ENCODE measurements at regions not wholly inside any gene's neighbourhood (a gene's known extent, or its start where the extent isn't known, plus 50 kb on each side); places are given as distances from the start of the nearest gene placed in this dataset.

DNA sequence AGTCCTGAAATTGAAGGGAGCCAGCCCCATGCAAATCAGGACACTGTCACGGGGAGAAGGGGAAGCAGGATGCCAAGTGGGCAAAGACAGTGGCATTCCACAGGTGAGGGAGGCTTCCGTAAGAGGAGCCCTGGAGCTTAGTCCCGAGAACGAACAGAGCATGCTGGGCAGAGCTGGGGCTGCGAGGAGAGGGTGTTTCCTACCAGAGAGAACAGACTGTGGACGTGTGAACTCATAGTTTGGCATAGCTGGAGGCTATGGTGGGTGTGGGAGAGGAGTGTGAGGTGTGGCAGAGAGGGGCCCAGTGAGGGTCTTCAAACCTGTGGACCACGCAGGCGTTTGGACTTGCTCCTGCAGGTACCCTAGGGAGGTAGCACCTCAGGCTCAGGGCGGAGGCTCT is 102.8 kb upstream of the SMIM23 start:
- H3K9me3 ChIP-seq, result no peaks in the 10 kb centered on the region
- TF ChIP-seq, protein P1, sequence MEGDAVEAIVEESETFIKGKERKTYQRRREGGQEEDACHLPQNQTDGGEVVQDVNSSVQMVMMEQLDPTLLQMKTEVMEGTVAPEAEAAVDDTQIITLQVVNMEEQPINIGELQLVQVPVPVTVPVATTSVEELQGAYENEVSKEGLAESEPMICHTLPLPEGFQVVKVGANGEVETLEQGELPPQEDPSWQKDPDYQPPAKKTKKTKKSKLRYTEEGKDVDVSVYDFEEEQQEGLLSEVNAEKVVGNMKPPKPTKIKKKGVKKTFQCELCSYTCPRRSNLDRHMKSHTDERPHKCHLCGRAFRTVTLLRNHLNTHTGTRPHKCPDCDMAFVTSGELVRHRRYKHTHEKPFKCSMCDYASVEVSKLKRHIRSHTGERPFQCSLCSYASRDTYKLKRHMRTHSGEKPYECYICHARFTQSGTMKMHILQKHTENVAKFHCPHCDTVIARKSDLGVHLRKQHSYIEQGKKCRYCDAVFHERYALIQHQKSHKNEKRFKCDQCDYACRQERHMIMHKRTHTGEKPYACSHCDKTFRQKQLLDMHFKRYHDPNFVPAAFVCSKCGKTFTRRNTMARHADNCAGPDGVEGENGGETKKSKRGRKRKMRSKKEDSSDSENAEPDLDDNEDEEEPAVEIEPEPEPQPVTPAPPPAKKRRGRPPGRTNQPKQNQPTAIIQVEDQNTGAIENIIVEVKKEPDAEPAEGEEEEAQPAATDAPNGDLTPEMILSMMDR (IDR thresholded peaks at IDR 0.05), result no peak
- H3K27me3 ChIP-seq, result no peaks in the 10 kb centered on the region
- H3K36me3 ChIP-seq, result no peaks in the 10 kb centered on the region
- peaks cover 8 to 16% of the 10 kb centered on the region in 2 experiments for H3K4me1 ChIP-seq (ENCODE audit: control insufficient read depth in 1 of 2, insufficient read depth in 1 of 2, low read depth in 1 of 2, low read length in 1 of 2)
- no peak overlapping the region for H3K4me3 ChIP-seq (ENCODE audit: low read depth in 1 of 2, low read length in 1 of 2)
- no peak overlapping the region for H3K27ac ChIP-seq

DNA sequence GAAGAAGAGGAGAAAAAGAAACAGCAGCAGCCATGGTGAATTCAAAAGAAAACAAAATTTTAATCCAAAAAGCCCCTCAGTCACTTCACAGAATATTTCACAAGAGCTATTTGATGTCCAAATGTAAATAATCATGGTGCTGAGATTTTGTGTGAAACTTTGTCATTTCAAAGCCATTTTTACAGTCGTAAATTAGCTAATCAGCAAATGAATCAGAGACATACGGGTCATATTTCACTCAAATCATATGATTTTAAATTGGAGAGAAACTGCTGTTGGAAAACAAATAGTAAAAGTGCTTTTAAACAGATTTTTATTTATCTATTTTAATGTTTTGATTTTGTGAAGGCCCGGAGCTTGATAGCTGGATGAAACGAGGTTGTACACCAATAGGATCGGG is 101.4 kb upstream of the SMIM23 start:
- H3K4me3 ChIP-seq (ENCODE audit: low read depth in 1 of 2, low read length in 1 of 2), result no peak overlapping the region
- H3K4me1 ChIP-seq (ENCODE audit: control insufficient read depth in 1 of 2, insufficient read depth in 1 of 2, low read depth in 1 of 2, low read length in 1 of 2), result peaks cover 8 to 16% of the 10 kb centered on the region in 2 experiments
- H3K36me3 ChIP-seq, result no peaks in the 10 kb centered on the region
- H3K27me3 ChIP-seq, result no peaks in the 10 kb centered on the region
- no peaks in the 10 kb centered on the region for H3K9me3 ChIP-seq
- H3K27ac ChIP-seq, result no peak overlapping the region
- TF ChIP-seq, protein P1 (IDR thresholded peaks at IDR 0.05), result no peak

DNA sequence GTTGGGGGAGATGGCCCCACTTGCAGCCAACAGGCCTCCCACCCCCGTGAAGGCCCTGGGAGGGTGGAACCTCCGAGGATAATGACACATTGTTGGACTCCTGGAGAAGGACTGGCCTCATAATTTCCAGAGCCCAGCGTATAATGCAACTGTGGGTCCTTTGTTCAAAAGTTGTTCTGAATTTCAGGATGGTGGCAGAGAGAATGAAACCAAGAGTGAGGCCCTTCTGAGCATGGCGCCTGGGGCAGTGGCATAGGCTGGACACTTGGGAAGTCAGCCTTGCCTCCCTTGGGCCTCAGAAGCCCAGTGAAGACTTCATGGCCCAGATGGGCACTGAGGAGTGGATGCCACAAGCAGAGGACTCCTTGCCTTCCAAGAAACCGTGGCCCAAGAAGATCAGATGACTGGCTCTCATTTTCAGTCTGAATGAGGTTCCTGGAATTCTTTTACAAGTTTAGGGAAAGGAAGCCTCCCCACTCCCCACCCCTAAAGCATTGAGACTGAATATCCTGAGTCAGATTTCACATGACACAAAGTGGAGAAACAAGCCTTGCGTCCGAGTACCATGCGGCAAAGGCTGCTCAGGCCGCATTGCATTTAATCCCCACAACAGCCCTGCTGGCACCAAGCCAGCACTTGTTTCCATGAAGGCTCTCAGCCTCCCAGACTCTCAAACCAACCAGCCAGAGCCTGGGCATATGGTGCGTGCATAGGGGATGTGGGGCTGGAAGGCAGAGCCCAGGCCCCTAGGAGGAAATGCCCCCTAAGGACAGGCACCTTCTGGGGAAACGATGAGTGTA is 96.7 kb upstream of the SMIM23 start:
- no peak overlapping the region for H3K4me3 ChIP-seq (ENCODE audit: low read depth in 1 of 2, low read length in 1 of 2)
- no peaks in the 10 kb centered on the region for H3K4me1 ChIP-seq (ENCODE audit: control insufficient read depth in 1 of 2, insufficient read depth in 1 of 2, low read depth in 1 of 2, low read length in 1 of 2)
- H3K27me3 ChIP-seq, result no peaks in the 10 kb centered on the region
- H3K36me3 ChIP-seq, result no peaks in the 10 kb centered on the region
- no peaks in the 10 kb centered on the region for H3K9me3 ChIP-seq
- TF ChIP-seq, protein P1 (IDR thresholded peaks at IDR 0.05), result no peak
- no peak overlapping the region for H3K27ac ChIP-seq

DNA sequence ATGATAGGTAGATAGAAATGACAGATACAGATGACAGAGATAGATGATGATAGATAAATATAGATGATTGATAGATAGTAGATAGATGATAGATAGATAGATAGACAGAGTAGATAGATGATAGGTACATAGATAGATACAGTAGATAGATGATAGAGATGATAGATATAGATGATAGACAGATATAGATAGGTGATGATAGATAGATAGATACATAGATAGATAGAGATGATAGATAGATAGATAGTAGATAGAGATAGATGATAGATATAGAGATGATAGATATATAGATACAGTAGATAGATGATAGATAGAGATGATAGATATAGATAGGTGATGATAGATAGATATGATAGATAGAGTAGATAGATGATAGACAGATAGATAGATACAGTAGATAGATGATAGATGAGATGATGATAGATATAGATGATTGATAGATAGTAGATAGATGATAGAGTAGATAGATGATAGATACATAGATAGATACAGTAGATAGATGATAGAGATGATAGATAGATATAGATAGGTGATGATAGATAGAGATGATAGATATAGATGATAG is 95.7 kb upstream of the SMIM23 start:
- H3K9me3 ChIP-seq, result no peaks in the 10 kb centered on the region
- no peak overlapping the region for H3K27ac ChIP-seq
- H3K4me3 ChIP-seq (ENCODE audit: low read depth in 1 of 2, low read length in 1 of 2), result no peak overlapping the region
- H3K4me1 ChIP-seq (ENCODE audit: control insufficient read depth in 1 of 2, insufficient read depth in 1 of 2, low read depth in 1 of 2, low read length in 1 of 2), result no peaks in the 10 kb centered on the region
- H3K36me3 ChIP-seq, result no peaks in the 10 kb centered on the region
- TF ChIP-seq, protein P1 (IDR thresholded peaks at IDR 0.05), result no peak
- no peaks in the 10 kb centered on the region for H3K27me3 ChIP-seq

DNA sequence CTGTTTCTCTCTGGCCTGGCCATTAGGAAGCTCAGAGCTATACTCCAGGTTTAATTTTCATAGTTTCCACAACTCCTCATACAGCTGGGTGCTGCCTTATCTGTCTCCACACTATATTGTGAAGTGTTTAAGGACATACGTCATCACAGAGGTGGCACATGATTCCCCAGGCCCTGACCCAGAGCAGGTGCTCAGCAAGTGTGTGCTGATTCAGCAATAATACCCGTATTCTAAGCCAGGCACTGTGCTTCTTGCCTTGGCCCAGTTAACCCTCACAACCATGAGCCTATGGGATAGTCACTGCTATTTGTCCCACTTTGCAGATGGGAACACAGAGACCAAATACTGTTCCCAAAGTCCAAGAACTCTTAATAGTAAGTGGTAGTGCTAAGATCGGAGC is 93.5 kb upstream of the SMIM23 start:
- H3K9me3 ChIP-seq, result no peaks in the 10 kb centered on the region
- H3K36me3 ChIP-seq, result no peaks in the 10 kb centered on the region
- TF ChIP-seq, protein P1 (IDR thresholded peaks at IDR 0.05), result no peak
- no peaks in the 10 kb centered on the region for H3K27me3 ChIP-seq
- no peak overlapping the region for H3K27ac ChIP-seq
- H3K4me1 ChIP-seq (ENCODE audit: control insufficient read depth in 1 of 2, insufficient read depth in 1 of 2, low read depth in 1 of 2, low read length in 1 of 2), result no peaks in the 10 kb centered on the region
- H3K4me3 ChIP-seq (ENCODE audit: low read depth in 1 of 2, low read length in 1 of 2), result no peak overlapping the region
